HG02840 (cell line): ENCODE measurements at regions not wholly inside any gene's neighbourhood (a gene's known extent, or its start where the extent isn't known, plus 50 kb on each side); places are given as distances from the start of the nearest gene placed in this dataset.
"Not testable (repeated sequence)": the region's sequence is repeated elsewhere in the genome, so short reads cannot be mapped to it uniquely, and the experiment has no call there.

Experiments
- ATAC-seq: cut with Tn5 transposase; IDR thresholded peaks from one replicate; pipeline ENCODE4 v1.9.1; 2021; ENCODE audit warnings: mild to moderate bottlenecking, moderate library complexity, moderate number of reproducible peaks; ENCODE audit not compliant: unreplicated experiment, low FRiP score

- ATAC-seq = no peak
Observed at GRCh38 chr19:29154163-29154562, 58.8 kb downstream of the UQCRFS1 start.

GRCh38 chr19:29145756-29146155 is 67.2 kb downstream of the UQCRFS1 start:
- no peak for ATAC-seq

- ATAC-seq = no peak
Observed at GRCh38 chr19:29143183-29143582, 69.8 kb downstream of the UQCRFS1 start.

- ATAC-seq = no peak
Observed at GRCh38 chr19:29139227-29139626, 73.7 kb downstream of the UQCRFS1 start.

GRCh38 chr19:29138206-29138605 is 74.7 kb downstream of the UQCRFS1 start:
- ATAC-seq = not testable (repeated sequence)

GRCh38 chr19:29131456-29131855 is 81.5 kb downstream of the UQCRFS1 start:
- no peak for ATAC-seq

- no peak for ATAC-seq
Observed at GRCh38 chr19:29129148-29129547, 83.8 kb downstream of the UQCRFS1 start.

- ATAC-seq = no peak
Observed at GRCh38 chr19:29128203-29128602, 84.7 kb downstream of the UQCRFS1 start.

- ATAC-seq = no peak
Observed at GRCh38 chr19:29122185-29122584, 90.8 kb downstream of the UQCRFS1 start.

- no peak for ATAC-seq
Observed at GRCh38 chr19:29121684-29122083, 91.3 kb downstream of the UQCRFS1 start.

GRCh38 chr19:29120466-29120865 is 92.5 kb downstream of the UQCRFS1 start:
- ATAC-seq = no peak

- ATAC-seq = no peak
Observed at GRCh38 chr19:29119590-29119989, 93.4 kb downstream of the UQCRFS1 start.

- no peak for ATAC-seq
Observed at GRCh38 chr19:29118389-29118788, 94.6 kb downstream of the UQCRFS1 start.

GRCh38 chr19:29117926-29118325 is 95.0 kb downstream of the UQCRFS1 start:
- no peak for ATAC-seq

- ATAC-seq = no peak
Observed at GRCh38 chr19:29115181-29115580, 97.8 kb downstream of the UQCRFS1 start.

GRCh38 chr19:29113838-29114237 is 99.1 kb downstream of the UQCRFS1 start:
- ATAC-seq = no peak

GRCh38 chr19:29111576-29111975 is 101.4 kb downstream of the UQCRFS1 start:
- no peak for ATAC-seq

- no peak for ATAC-seq
Observed at GRCh38 chr19:29107831-29108230, 105.1 kb downstream of the UQCRFS1 start.

- no peak for ATAC-seq
Observed at GRCh38 chr19:29106346-29106885, 106.5 kb downstream of the UQCRFS1 start.

GRCh38 chr19:29105629-29106292 is 107.2 kb downstream of the UQCRFS1 start:
- no peak for ATAC-seq

- ATAC-seq = no peak
Observed at GRCh38 chr19:29104605-29105241, 108.2 kb downstream of the UQCRFS1 start.

GRCh38 chr19:29098863-29099481 is 114.0 kb downstream of the UQCRFS1 start:
- no peak for ATAC-seq
